Globus pallidus (tissue), 1 donor: ENCODE measurements at regions not wholly inside any gene's neighbourhood (a gene's known extent, or its start where the extent isn't known, plus 50 kb on each side); places are given as distances from the start of the nearest gene placed in this dataset.
A peak's percentile ranks its signal among the peaks of the same experiment; 100 is the strongest.
"Not testable (repeated sequence)": the region's sequence is repeated elsewhere in the genome, so short reads cannot be mapped to it uniquely, and the experiment has no call there.

Experiments
- DNase-seq: peaks from one replicate; pipeline ENCODE4 v3.0.0-alpha.2; 2015; ENCODE audit warnings: low spot score

DNA sequence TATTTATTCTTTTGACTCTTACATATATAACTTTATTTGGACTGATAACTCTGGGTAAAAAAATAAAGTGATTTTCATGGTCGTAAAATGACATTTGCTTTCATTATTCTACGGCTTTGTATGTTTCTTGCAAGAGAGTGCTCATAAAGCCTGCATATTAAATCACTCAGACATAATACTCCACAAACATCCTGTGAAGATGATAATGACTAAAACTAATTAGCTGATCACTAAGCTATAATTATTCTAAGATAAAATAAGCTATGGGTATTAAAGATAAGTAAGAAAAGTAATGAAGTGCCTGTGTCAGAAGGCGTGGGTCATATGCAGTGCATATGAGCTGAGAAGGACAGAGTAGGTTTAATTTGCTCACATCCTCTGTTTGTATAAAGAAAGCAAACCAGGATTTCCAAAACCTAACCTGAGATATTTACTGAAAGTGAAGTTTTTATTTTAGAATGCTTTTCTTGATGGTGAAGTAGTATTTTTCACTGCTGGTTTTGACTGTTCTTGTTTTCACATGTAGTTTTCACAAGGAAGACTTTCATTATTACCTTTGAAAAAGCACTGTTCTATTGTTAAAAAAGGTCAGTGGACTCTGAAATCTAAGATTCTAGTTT, 278.8 kb downstream of the AMY1C start:
- DNase-seq: no peak

DNA sequence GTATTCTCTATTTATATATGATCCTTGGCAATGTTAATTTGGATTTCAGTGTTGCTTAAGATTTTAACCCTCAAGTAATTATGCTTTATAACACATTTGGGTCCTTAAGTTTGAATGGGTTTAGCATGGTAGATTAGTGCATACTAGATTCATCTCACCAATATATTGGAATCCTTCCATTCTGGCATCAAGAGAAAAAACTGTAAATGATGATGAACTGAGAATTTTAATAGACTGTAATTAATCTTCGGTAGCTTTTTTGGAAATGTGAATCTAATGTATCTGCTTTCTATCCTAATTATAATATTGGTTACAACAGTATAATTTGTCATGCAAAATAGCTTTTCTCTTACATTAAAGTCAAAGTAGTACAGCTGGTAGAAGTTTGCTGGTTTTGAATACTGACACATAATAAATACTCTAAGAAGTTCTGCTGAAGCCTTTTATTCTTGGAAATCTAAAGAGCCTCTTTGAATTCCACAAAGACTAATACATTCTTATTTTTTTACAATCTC, 279.8 kb downstream of the AMY1C start:
- DNase-seq: no peak

DNA sequence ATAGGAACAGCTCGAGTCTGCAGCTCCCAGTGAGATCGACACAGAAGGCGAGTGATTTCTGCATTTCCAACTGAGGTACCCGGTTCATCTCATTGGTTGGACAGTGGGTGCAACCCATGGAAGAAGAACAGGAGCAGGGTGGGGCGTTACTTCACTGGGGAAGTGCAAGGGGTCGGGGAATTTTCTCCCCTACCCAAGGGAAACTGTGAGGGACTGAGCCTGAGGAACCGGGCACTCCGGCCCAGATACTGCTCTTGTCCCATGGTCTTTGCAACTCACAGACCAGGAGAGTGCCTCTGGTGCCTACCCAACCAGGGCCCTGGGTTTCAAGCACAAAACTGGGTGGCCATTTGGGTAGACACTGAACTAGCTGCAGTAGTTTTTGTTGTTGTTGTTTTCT, 307.1 kb downstream of the AMY1C start:
- DNase-seq: no peak

DNA sequence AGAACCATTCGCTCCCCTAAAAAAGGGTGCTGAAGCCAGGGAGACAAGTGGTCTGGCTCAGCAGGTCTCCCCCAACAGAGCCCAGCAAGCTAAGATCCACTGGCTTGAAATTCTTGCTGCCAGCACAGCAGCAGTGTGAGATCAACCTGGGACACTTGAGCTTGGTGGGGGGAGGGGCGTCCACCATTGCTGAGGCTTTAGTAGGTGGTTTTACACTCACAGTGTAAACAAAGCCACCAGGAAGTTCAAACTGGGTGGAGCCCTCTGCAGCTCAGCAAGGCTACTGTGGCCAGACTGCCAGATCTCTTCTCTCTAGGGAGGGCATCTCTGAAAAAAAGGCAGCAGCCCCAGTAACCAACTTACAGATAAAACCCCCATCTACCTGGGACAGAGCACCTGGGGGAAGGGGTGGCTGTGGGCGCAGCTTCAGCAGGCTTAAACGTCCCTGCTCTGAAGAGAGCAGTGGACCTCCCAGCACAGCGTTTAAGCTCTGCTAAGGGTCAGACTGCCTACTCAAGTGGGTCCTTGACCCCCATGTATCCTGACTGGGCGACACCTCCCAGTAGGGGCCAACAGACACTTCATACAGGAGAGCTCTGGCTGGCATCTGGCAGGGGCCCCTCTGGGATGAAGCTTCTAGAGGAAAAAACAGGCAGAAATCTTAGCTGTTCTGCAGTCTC, 307.7 kb downstream of the AMY1C start:
- not testable (repeated sequence) for DNase-seq

DNA sequence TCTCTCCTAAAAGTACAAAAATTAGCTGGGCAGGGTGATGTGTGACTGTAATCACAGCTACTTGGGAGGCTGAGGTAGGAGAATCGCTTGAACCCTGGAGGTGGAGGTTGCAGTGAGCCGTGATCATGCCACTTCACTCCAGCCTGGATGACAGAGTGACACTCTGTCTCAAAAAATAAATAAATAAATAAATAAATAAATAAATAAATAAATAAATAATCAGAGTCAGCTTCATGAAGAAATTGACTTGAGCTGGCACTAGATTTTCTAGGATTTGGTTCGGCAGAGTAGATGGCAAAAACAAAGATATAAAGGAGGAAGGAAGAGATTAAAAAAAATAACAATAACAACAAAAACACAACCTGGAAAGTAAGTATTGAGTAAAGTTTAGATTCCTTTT, 311.9 kb downstream of the AMY1C start:
- not testable (repeated sequence) for DNase-seq

- DNase-seq: no peak
Observed at GRCh38 chr1:104064399-104064798, 314.7 kb downstream of the AMY1C start.

GRCh38 chr1:104072915-104073371, 323.2 kb downstream of the AMY1C start:
- no peak for DNase-seq

DNA sequence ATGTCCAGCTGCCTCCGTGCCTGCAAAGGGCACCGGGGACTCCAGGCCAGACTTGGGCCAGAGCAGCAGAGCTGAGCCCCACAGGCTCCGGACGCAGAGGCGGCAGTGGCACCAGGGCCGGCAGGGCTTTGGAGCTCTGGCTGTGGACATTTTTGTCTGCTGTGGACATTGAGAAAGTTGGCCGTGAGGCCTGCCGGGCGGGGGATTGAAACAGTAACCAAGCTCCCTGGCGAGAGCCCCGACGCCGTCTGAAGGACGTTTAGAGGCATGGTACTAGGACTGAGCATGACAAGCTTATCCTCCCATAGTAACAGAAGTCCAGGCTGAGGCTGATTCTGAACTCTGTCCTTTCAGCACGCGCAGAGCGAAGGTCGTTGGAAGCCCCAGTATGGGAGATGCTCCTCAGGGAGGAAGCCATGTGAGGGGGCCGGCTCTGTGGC, 323.8 kb downstream of the AMY1C start:
- no peak for DNase-seq

- no peak for DNase-seq
Observed at GRCh38 chr1:104082221-104082620, 332.5 kb downstream of the AMY1C start.

- DNase-seq: no peak
Observed at GRCh38 chr1:104084380-104084779, 334.7 kb downstream of the AMY1C start.

DNA sequence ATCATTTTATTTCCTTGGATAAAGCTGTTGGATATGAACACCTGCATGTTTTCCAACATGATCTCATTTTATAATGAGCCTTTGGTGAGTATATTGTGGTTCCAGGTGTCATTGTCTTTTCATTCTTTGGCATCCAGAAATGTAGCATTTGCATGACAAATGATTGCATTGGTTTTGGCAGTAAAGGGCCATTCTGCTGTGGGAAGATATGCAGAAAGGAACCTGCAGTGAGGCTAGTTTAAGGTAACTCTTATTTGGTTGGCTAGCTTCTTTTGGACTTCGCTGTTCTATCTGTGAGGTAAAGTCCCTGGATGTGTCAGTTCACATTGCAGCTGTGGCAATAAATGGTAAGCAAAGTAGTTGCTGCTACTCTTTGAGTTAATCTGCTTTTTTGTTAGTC, 343.0 kb downstream of the AMY1C start:
- no peak for DNase-seq

DNA sequence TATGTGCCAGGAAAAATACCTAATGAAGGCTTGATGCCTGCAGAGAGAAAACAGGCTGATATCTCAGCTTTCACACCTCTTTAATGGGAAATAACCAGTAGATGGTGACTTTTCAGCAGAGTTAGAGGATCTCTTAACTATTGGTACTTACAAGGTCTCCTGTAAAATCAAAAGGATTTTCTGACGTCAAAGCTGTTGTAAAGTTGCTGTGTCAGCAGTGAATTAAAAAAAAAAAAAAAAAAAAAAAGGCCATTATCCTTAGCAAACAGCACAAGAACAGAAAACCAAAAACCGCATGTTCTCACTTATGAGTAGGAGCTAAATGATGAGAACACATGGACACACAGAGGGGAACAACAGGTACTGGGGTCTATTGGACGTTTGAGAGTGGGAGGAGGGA, 349.1 kb downstream of the AMY1C start:
- no peak for DNase-seq

- DNase-seq: no peak
Observed at GRCh38 chr1:104100115-104100514, 350.4 kb downstream of the AMY1C start.

DNA sequence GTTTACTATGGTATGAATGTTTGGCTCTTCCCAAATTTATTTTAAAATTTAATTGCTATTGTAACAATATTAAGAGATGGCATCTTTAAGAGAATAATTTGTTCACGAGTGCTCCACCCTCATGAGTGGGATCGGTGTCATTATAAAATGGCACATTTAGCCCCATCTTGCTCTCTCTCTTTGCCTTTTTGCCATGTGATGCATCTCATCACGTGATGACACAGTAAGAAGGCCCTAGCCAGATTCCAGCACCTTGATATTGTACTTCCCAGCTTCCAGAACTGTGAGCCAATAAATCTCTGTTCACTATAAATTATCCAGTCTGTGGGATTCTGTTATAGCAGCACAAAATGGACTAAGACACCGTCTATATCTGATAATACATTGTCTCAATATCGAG, 355.8 kb downstream of the AMY1C start:
- no peak for DNase-seq

DNA sequence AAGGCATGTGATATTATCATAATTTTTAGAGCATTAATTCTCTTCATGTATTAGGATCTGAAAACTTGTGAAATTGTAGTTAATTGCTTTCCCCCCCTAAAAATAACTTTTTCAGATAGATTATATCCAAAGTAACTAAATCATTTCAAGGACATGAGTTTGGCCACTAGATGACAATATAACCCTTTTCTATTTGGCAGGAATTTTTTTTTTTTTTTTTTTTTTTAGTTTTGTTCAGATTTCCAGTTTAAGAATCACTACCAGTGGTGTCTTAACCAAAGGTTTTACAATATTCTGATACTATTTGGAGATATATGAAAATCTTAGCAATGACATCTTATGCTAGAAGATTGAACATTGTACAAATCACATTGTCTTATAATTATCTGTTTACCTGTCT, 370.8 kb downstream of the AMY1C start:
- DNase-seq: no peak

DNA sequence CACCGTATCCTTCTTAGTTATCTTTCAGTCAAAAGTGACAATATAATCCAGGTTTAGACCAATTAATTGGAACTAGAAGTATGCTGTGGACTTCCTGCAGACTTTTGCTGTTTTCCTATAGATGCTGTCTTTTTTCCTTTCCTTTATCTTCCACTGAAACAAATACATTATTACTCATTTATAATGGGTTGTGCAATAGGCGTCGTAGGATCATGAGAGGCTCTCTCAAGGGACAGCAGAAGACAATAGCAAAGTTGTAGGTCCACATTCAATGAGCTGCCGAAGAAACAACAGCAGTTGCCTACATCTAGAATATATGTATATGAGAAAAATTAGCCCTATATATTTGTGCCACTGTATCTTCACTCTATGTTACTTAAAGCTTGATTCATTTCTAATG, 371.6 kb downstream of the AMY1C start:
- DNase-seq: no peak

DNA sequence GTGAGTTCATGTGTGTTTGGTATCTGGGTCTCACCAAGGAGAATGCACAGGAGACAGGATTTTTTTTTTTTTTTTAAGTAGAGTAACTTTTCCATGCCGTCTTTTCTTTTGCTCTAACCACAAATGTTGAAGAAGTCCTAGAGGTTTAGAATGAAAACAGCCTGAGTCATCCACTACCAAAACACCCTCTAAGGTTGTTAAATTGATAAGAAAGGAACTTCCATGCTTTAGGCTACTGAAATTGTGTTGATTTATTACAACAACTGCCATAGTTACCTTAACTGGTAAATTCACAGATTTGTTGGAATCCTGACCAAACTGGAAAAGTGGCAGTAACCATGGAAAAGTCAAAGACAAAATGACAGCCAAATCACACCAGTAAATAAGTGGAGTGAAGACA, 375.6 kb downstream of the AMY1C start:
- DNase-seq: no peak

GRCh38 chr1:104125970-104126369, 376.3 kb downstream of the AMY1C start:
- no peak for DNase-seq

GRCh38 chr1:104132382-104132973, 382.8 kb downstream of the AMY1C start:
- peak; percentile 8 for DNase-seq

GRCh38 chr1:104135036-104135435, 385.3 kb downstream of the AMY1C start:
- DNase-seq: not testable (repeated sequence)

DNA sequence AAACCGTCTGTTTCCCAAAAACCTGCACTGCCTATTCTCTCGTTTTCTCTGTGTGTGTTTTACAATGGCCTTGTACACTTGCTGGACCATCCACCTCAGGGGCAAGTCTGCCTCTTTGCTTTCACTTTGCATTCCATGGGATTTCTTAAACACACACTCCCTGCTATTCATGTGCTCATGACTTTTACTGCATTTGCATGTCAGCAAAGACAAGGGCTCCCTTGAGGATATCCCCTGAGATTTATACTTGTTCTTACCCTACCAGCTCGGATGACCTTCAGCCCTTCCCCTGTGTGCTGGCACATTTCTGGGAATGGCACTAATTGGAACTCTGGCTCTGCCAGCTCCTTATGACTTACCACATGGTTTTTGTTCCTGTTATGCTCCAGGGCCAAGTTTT, 386.9 kb downstream of the AMY1C start:
- no peak for DNase-seq

DNA sequence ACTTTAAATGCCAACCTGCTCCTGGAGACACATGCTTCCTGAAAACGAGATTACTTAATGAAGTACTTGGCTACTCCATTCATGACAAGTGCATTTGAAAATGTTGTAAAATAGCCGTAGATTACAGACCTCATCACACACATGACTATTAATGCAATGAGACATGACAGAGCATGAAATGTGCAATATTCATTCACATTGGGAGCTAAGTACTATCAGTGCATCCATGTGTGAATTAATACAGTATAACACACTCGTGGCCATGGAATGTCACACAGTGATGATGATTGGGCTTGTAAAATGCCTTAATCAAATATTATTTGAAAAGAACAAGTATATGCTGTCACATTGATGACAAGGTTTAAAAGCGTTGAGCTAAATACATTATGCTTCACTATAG, 407.0 kb downstream of the AMY1C start:
- DNase-seq: no peak

- DNase-seq: no peak
Observed at GRCh38 chr1:104163912-104164476, 414.3 kb downstream of the AMY1C start.
